ENCODE measurements at regions not wholly inside any gene's neighbourhood (a gene's known extent, or its start where the extent isn't known, plus 50 kb on each side); places are given as distances from the start of the nearest gene placed in this dataset.

GRCh38 chr18:30378097-30378496 lies 664.4 kb downstream of the DSC3 start:
- H3K27me3 ChIP-seq (ENCODE audit: control insufficient read depth, insufficient read depth, low read length): no peaks in the 10 kb centered on the region
- H3K36me3 ChIP-seq (ENCODE audit: control insufficient read depth in 2 of 3, insufficient read depth in 3 of 3, low read length in 3 of 3): no peaks in the 10 kb centered on the region
- FAIRE-seq (no peak), DNase-seq (no peak)
- H3K4me1 ChIP-seq (ENCODE audit: control insufficient read depth in 2 of 3, insufficient read depth in 2 of 3, low read depth in 1 of 3, low read length in 3 of 3): no peaks in the 10 kb centered on the region
- no peak overlapping the region for H3K9ac ChIP-seq (ENCODE audit: low read length in 3 of 3)
- H3K4me3 ChIP-seq (ENCODE audit: low read length in 3 of 3): no peak overlapping the region
- intact Hi-C loops (cut with DNase I): no loop called here
- H3K27ac ChIP-seq (ENCODE audit: low read depth in 2 of 2, low read length in 2 of 2): no peak overlapping the region
- H3K9me3 ChIP-seq (ENCODE audit: control insufficient read depth in 2 of 3, insufficient read depth in 1 of 3, low read length in 3 of 3): peaks cover 0 to 3% (median 0%) of the 10 kb centered on the region in 3 donors
- no peak for TF ChIP-seq CTCF (IDR thresholded peaks at IDR 0.05; ENCODE audit: borderline replicate concordance, extremely low read depth, insufficient read depth)

GRCh38 chr18:30376515-30376914 lies 666.0 kb downstream of the DSC3 start:
- no peaks in the 10 kb centered on the region for H3K36me3 ChIP-seq (ENCODE audit: control insufficient read depth in 2 of 3, insufficient read depth in 3 of 3, low read length in 3 of 3)
- intact Hi-C loops (cut with DNase I): no loop called here
- TF ChIP-seq CTCF (IDR thresholded peaks at IDR 0.05; ENCODE audit: borderline replicate concordance, extremely low read depth, insufficient read depth): no peak
- H3K4me1 ChIP-seq (ENCODE audit: control insufficient read depth in 2 of 3, insufficient read depth in 2 of 3, low read depth in 1 of 3, low read length in 3 of 3): no peaks in the 10 kb centered on the region
- no peak overlapping the region for H3K9ac ChIP-seq (ENCODE audit: low read length in 3 of 3)
- peaks cover 0 to 3% (median 0%) of the 10 kb centered on the region in 3 donors for H3K9me3 ChIP-seq (ENCODE audit: control insufficient read depth in 2 of 3, insufficient read depth in 1 of 3, low read length in 3 of 3)
- DNase-seq: no peak
- no peak for FAIRE-seq
- H3K27ac ChIP-seq (ENCODE audit: low read depth in 2 of 2, low read length in 2 of 2): no peak overlapping the region
- H3K4me3 ChIP-seq (ENCODE audit: low read length in 3 of 3): no peak overlapping the region
- H3K27me3 ChIP-seq (ENCODE audit: control insufficient read depth, insufficient read depth, low read length): no peaks in the 10 kb centered on the region

GRCh38 chr18:30361864-30362540 lies 680.5 kb downstream of the DSC3 start:
- no peaks in the 10 kb centered on the region for H3K36me3 ChIP-seq (ENCODE audit: control insufficient read depth in 2 of 3, insufficient read depth in 3 of 3, low read length in 3 of 3)
- DNase-seq (peak in 1 of 5 donors; percentile 27), FAIRE-seq (no peak)
- no peaks in the 10 kb centered on the region for H3K9me3 ChIP-seq (ENCODE audit: control insufficient read depth in 2 of 3, insufficient read depth in 1 of 3, low read length in 3 of 3)
- H3K4me3 ChIP-seq (ENCODE audit: low read length in 3 of 3): no peak overlapping the region
- no peak overlapping the region for H3K9ac ChIP-seq (ENCODE audit: low read length in 3 of 3)
- no peak overlapping the region for H3K27ac ChIP-seq (ENCODE audit: low read depth in 2 of 2, low read length in 2 of 2)
- intact Hi-C loops (cut with DNase I): no loop called here
- H3K4me1 ChIP-seq (ENCODE audit: control insufficient read depth in 2 of 3, insufficient read depth in 2 of 3, low read depth in 1 of 3, low read length in 3 of 3): no peaks in the 10 kb centered on the region
- H3K27me3 ChIP-seq (ENCODE audit: control insufficient read depth, insufficient read depth, low read length): no peaks in the 10 kb centered on the region
- no peak for TF ChIP-seq CTCF (IDR thresholded peaks at IDR 0.05; ENCODE audit: borderline replicate concordance, extremely low read depth, insufficient read depth)

GRCh38 chr18:30359521-30359920 lies 683.0 kb downstream of the DSC3 start:
- no peak for FAIRE-seq
- Histone ChIP-seq H3K36me3 (ENCODE audit: control insufficient read depth in 2 of 3, insufficient read depth in 3 of 3, low read length in 3 of 3) (no peaks in the 10 kb centered on the region), H3K9ac (ENCODE audit: low read length in 3 of 3) (no peak overlapping the region), H3K4me1 (ENCODE audit: control insufficient read depth in 2 of 3, insufficient read depth in 2 of 3, low read depth in 1 of 3, low read length in 3 of 3) (no peaks in the 10 kb centered on the region), H3K9me3 (ENCODE audit: control insufficient read depth in 2 of 3, insufficient read depth in 1 of 3, low read length in 3 of 3) (no peaks in the 10 kb centered on the region), H3K4me3 (ENCODE audit: low read length in 3 of 3) (no peak overlapping the region), H3K27ac (ENCODE audit: low read depth in 2 of 2, low read length in 2 of 2) (no peak overlapping the region), H3K27me3 (ENCODE audit: control insufficient read depth, insufficient read depth, low read length) (no peaks in the 10 kb centered on the region)
- TF ChIP-seq CTCF (IDR thresholded peaks at IDR 0.05; ENCODE audit: borderline replicate concordance, extremely low read depth, insufficient read depth): no peak
- no peak for DNase-seq
- intact Hi-C loops (cut with DNase I): no loop called here
